ENCODE measurements at regions not wholly inside any gene's neighbourhood (a gene's known extent, or its start where the extent isn't known, plus 50 kb on each side); places are given as distances from the start of the nearest gene placed in this dataset.
"Not testable (repeated sequence)": the region's sequence is repeated elsewhere in the genome, so short reads cannot be mapped to it uniquely, and the experiment has no call there.

DNA sequence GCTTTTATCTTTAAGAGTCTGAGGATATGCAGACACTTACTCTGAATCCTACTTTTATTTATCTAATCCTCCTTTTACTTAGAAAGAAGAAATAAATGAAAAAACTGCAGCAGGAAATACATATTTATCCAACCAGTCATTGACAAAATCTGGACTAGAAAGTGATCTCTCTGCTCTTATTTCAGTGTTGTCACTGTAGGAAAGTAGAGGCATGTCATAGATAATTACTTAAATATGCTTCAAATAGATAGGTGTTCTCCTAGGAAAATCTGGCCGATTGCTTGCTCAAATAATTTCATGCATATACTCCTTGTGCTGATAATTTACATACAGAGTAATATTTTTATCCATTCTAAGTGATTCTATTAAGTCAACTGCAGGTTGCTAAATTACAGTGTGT lies 2001.9 kb upstream of the C9orf72 start:
- DNase-seq (ENCODE audit: low read depth in 4 of 4, low spot score in 3 of 4): no peak

DNA sequence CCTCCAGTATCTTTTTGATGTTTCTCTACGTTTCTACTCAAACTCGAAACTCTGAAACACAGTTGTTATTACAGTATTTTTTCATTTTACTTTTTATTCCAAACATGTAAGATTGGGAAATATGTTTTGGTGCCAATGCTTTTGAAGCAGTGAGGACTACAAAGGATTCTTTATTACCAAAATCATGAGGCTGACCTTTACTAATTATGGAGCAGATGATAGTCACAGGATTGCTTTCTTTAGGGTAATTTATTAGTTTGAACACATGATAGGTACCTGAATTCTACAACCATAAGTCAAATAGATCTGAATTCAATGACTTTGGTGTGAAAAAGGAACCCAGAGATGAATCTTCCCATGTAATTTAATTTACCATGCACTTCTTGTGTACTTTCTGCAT lies 2015.1 kb upstream of the C9orf72 start:
- DNase-seq (ENCODE audit: low read depth in 4 of 4, low spot score in 3 of 4): no peak

GRCh38 chr9:29609282-29609681 lies 2036.0 kb upstream of the C9orf72 start:
- no peak for DNase-seq (ENCODE audit: low read depth in 4 of 4, low spot score in 3 of 4)

GRCh38 chr9:29613773-29614172 lies 2040.5 kb upstream of the C9orf72 start:
- DNase-seq (ENCODE audit: low read depth in 4 of 4, low spot score in 3 of 4): no peak

DNA sequence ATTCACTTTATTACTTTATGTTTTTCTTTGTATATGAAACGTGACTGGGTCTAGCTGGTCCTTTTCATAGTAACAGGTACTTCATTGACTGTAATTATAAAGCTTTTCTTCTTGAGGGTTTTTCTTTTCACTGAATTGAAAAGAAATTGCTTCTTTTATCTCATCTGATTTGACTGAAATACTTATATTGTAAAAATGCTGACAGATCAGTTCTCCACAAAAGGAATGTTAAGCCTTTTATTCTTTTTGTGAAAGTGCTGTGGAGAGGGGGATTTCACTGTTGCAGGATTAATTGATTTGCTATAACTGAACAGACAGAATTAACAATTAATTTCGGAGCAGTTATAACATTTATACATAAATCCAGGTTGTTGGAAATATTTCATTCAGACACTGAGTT lies 2043.6 kb upstream of the C9orf72 start:
- DNase-seq (ENCODE audit: low read depth in 4 of 4, low spot score in 3 of 4): no peak

DNA sequence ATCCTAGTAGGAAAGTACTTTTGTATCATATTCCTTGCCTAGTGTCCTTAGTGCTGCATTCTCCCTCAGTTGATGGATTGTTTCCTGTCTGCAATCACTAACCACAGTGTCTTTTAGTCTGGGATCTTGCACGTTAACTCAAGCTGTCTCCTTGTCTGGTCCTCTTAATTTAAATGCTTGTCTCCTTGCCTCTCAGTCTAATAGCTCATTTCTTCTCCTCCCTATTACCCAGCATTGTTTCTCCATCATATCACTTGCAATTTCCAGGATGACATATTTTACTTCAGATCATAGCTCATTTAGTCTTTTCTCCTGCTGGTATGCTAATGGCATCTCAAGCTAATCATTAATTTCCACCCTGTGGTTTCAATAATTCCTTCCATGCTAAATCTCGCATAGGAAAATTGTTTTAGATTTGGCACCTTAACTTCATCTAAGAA lies 2052.0 kb upstream of the C9orf72 start:
- no peak for DNase-seq (ENCODE audit: low read depth in 4 of 4, low spot score in 3 of 4)

- no peak for DNase-seq (ENCODE audit: low read depth in 4 of 4, low spot score in 3 of 4)
These were observed 2052.7 kb upstream of the C9orf72 start for GRCh38 chr9:29625931-29626330.

DNA sequence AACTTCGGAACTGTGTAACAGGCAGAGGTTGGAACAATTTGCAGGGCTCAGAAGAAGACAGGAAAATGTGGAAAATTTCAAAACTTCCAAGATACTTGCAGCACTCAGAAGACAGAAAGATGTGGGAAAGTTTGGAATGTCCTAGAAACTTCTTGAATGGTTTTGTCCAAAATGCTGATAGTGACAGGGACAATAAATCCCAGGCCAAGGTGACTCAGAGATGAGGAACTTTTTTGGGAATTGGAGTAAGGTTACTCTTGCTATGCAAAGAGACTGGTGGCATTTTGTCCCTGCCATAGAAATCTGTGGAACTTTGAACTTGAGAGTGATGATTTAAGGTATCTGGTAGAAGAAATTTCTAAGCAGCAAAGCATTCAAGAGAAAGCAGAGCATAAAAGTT lies 2055.6 kb upstream of the C9orf72 start:
- not testable (repeated sequence) for DNase-seq (ENCODE audit: low read depth in 4 of 4, low spot score in 3 of 4)

DNA sequence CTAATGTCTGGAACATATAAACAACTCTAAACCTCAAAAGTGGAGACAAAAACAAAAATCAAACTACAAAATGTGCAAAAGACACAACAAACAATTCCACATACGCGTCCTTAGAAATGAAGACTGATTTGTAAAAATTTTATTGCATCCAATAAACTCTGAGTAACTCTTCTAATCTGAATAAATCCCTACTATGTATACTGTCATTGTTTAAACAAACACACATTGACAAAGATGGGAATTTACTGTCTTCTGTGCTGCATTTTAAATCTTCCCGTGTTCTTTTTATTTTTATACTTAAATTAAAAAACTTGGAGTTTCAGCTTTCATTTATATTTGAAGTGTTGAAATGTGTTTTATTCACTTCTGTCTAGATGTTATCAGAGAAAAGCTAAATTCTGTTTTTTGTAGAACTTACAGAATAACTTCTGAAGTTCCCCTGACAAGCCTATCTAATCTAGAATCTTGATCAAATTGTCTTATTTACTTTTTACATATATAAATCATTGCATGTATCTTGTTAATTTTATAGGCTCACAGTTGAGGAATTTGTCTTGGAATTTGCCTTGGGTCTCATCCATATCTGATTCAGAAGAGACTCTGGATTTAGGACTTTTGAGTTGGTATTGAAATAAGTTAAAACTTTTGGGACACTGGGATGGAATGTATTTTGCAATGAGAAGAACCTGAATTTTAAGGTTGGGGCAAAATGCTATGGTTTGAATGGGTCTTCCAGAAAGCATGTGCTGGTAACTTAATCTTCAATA lies 2064.4 kb upstream of the C9orf72 start:
- no peak for DNase-seq (ENCODE audit: low read depth in 4 of 4, low spot score in 3 of 4)

DNA sequence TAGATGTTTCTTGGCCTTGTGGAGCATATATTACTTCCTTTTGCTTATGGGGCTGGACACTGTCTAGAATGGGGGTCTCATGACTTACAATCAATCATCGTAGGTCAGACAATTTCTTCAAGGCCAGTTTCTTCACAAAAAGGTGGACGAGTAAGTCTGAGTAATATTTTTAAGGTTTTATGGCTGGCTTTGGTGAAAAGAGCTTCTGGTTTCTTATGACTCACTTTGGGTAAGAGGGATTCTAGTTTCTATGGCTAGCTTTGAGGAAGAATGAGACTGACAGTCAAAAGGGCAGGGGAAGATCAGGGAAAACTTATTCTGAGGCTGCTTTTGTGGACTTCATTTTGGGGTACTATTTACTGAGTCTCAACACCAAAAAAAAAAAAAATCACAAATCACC lies 2067.2 kb upstream of the C9orf72 start:
- no peak for DNase-seq (ENCODE audit: low read depth in 4 of 4, low spot score in 3 of 4)

- DNase-seq (ENCODE audit: low read depth in 4 of 4, low spot score in 3 of 4): no peak
These were observed 2071.2 kb upstream of the C9orf72 start for GRCh38 chr9:29644514-29644913.

DNA sequence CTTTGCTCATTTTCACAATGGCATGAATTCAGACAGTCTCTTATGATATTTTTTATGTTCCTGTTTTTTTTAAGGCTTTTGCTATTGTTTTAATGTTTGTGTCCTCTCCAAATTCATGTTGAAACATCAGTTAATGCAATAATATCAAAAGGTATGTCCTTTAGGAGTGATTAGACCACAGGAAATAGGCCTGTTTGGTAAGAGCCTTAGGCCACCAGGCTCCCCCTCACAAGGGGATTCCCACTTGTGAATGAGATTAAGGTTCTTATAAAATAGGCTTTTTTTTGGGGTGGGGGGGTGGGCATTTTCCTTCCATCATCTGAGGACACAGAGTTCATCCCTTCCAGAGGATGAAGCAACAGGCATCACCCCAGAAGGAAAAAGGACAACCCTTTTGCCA lies 2074.2 kb upstream of the C9orf72 start:
- no peak for DNase-seq (ENCODE audit: low read depth in 4 of 4, low spot score in 3 of 4)

DNA sequence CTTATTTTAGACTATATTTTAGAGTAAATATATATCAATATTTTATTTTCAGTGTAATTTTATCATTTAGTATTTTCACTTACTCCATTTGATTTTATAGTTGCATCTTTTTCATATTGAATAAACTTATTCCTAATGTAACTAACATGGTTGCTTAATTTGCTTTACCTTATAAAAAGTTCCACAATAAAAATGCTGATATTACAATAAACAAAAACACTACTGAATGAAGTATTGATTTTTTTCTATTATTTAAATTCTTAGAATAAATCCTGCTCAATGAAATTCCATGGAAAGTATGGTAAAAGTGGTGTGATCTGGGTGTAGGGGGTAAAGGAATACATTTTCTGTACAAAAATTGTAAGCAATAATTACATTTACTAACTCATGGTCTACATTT lies 2074.9 kb upstream of the C9orf72 start:
- no peak for DNase-seq (ENCODE audit: low read depth in 4 of 4, low spot score in 3 of 4)

DNA sequence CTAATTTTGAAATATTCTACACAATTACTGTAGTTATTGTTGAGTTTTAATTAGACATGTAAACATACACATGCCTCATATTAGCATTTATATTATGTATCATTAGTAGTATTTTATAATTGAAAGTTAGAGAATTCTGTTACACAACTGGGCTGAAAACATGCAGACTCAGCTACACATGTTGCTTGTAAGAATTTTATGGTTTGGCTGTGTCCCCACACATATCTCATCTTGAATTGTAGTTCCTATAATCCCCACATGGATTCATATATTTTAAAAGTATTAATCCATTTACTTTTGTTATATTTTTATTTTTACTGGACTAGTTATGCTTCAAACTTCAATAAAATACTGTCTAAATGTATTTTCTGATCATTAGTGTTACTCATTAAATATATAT lies 2075.3 kb upstream of the C9orf72 start:
- DNase-seq (ENCODE audit: low read depth in 4 of 4, low spot score in 3 of 4): no peak

DNA sequence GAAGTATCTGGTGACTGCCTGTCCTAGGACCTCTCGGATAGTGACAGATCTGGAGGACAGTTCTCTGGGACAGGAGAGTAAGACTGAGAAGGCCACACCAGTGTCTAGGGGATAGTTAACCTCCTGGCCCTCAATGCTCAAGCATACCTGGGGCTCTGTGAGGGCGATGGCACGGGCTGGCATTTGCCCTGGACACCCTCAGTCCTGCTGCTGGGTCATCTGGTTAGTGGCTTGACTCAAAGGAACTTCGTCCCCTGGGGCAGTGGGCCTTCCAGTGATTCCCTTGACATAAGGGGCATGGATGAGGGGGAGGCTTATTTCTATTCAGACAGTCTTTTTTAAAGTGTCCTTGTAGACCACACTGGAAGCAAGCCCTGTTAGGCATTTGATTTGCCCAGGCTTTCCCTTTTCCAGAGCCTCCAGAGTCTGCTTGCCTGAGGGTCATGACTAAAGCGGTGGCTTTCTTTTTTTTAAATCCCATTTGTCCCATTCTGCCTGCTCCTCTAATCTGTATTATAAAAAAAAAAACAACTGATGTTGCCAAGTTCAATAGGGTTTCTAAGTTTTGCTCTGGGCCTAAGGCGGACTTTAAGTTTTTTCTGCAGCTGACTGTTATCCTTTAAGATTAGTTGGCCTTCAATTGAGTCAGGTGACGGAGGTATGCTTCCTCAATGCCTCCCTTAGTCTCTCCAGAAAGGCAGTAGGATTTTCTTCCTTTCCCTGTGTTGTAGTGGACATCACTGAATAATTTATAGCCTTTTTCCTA lies 2083.5 kb upstream of the C9orf72 start:
- DNase-seq (ENCODE audit: low read depth in 4 of 4, low spot score in 3 of 4): no peak

DNA sequence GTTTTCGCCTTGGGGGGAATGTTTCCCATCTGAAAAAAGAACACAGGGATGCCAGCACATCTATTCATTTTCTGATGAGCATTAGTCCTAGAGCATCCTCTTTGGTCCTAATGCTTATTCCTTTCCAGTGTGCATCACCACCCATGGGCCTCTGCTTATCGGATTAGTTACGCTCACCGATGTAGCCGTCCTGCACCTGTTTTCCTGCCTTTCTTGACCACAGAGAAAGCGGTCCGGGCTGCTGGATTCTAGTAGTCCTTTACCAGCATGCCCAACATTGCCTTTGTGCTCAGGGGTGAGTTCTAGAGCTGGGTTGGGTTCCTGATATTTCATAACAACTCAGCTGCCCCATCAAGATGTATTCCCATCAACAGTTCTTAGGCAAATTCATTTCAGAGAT lies 2084.5 kb upstream of the C9orf72 start:
- DNase-seq (ENCODE audit: low read depth in 4 of 4, low spot score in 3 of 4): no peak

GRCh38 chr9:29659014-29659413 lies 2085.7 kb upstream of the C9orf72 start:
- DNase-seq (ENCODE audit: low read depth in 4 of 4, low spot score in 3 of 4): no peak

GRCh38 chr9:29659736-29660135 lies 2086.5 kb upstream of the C9orf72 start:
- no peak for DNase-seq (ENCODE audit: low read depth in 4 of 4, low spot score in 3 of 4)

DNA sequence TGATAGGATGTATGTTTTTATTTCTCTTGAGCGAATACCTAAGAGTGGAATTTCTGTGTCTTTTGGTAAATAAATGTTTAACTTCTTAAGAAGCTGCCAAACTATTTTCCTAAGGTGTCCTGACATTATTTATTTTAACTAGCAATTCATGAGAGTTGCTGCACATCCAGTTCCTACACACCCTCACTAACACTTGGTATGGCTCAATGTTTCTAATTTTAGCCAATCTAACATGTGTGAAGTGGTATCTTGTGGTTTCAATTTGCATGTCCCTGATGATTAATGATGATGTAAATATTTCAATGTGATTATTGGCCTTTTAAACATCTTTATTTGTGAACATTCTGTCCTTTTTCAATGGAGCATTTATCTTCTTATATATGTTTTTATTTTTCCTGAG lies 2095.5 kb upstream of the C9orf72 start:
- no peak for DNase-seq (ENCODE audit: low read depth in 4 of 4, low spot score in 3 of 4)

DNA sequence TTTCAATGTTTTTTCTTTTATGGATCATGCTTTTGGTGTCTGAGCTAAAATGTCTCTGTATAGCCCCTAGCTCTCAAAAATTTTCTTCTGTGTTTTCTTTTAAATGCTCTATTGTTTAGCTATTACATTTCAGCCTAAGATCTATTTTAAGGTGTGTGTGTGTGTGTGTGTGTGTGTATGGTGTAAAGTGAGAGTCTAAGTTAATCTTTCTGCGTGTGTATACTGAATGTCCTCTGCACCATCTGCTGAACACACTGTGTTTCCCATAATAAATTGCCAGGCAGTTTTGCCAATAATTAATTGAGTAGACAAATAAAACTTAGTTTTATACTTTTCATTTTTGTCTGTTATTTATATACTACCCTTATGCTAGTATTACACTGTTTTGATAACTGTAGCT lies 2096.3 kb upstream of the C9orf72 start:
- no peak for DNase-seq (ENCODE audit: low read depth in 4 of 4, low spot score in 3 of 4)

- DNase-seq (ENCODE audit: low read depth in 4 of 4, low spot score in 3 of 4): no peak
These were observed 2112.2 kb upstream of the C9orf72 start for GRCh38 chr9:29685531-29685930.

GRCh38 chr9:29691145-29691544 lies 2117.9 kb upstream of the C9orf72 start:
- DNase-seq (ENCODE audit: low read depth in 4 of 4, low spot score in 3 of 4): no peak

Data from left renal pelvis (tissue), 4 donors.